ENCODE measurements at regions not wholly inside any gene's neighbourhood (a gene's known extent, or its start where the extent isn't known, plus 50 kb on each side); places are given as distances from the start of the nearest gene placed in this dataset.
"Not testable (repeated sequence)": the region's sequence is repeated elsewhere in the genome, so short reads cannot be mapped to it uniquely, and the experiment has no call there.

GRCh38 chr12:62014330-62014729, 245.9 kb upstream of the USP15 start:
- Mint-ChIP-seq H3K27me3 (peaks cover 10% of the 10 kb centered on the region), H3K4me3 (no peak overlapping the region), H3K27ac (no peak overlapping the region), H3K4me1 (no peaks in the 10 kb centered on the region), H3K9me3 (no peaks in the 10 kb centered on the region)
- ATAC-seq (no peak), DNase-seq (no peak)

DNA sequence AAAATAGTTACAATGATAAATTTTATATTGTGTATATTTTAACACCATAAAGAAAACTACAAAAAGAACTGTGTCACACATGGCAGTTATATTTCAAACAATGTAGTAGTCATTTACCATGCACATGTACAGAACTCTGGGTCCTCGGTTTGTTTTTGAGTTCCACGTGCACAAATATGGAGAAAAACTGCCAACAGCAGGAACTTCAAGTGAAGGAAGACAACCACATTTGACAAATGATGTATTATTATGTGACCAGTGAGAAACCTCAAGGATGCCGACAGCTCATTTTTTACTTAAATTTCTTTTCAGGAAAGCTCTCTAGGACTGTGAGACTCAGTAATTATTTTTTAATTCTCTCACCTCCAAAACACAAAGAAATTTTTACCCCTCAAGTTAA, 244.2 kb upstream of the USP15 start:
- Mint-ChIP-seq H3K27ac (no peak overlapping the region), H3K27me3 (peaks cover 10% of the 10 kb centered on the region), H3K4me1 (no peaks in the 10 kb centered on the region), H3K9me3 (no peaks in the 10 kb centered on the region), H3K4me3 (no peak overlapping the region)
- ATAC-seq (no peak), DNase-seq (no peak)

GRCh38 chr12:62021808-62022207, 238.4 kb upstream of the USP15 start:
- H3K4me3 Mint-ChIP-seq: no peak overlapping the region
- peaks cover 1% of the 10 kb centered on the region for H3K27me3 Mint-ChIP-seq
- no peaks in the 10 kb centered on the region for H3K4me1 Mint-ChIP-seq
- no peak for DNase-seq
- ATAC-seq: no peak
- H3K9me3 Mint-ChIP-seq: no peaks in the 10 kb centered on the region
- no peak overlapping the region for H3K27ac Mint-ChIP-seq

GRCh38 chr12:62028536-62028935, 231.7 kb upstream of the USP15 start:
- Mint-ChIP-seq H3K9me3 (no peaks in the 10 kb centered on the region), H3K27me3 (no peaks in the 10 kb centered on the region), H3K4me3 (no peak overlapping the region), H3K4me1 (no peaks in the 10 kb centered on the region), H3K27ac (no peak overlapping the region)
- DNase-seq (no peak), ATAC-seq (no peak)

DNA sequence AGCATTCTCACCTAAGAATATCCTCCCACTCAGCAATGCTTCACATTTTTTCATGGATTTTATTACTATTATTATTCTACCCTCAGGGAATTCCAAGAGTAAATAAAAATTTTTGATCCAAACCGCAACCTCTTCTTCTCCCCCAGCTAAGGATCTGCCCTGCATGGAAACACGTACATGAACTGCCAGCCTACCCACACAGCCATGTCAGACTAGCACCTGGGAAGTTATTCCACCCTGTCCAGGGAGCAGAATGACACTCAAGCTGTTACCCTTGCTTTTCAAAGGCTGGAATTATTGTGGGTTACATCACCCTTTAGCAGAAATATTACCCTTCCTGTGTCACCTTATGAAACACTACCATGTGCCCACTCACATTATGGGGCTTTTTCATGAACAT, 227.3 kb upstream of the USP15 start:
- no peaks in the 10 kb centered on the region for H3K27me3 Mint-ChIP-seq
- ATAC-seq: no peak
- H3K9me3 Mint-ChIP-seq: no peaks in the 10 kb centered on the region

GRCh38 chr12:62044450-62045135, 215.6 kb upstream of the USP15 start:
- no peak for ATAC-seq
- H3K9me3 Mint-ChIP-seq: peaks cover 0 to 4% of the 10 kb centered on the region in 2 donors
- no peak overlapping the region for H3K4me3 Mint-ChIP-seq
- no peaks in the 10 kb centered on the region for H3K27me3 Mint-ChIP-seq
- H3K4me1 Mint-ChIP-seq: no peaks in the 10 kb centered on the region
- no peak for DNase-seq
- no peak overlapping the region for H3K27ac Mint-ChIP-seq

More for the DNA sequence above, 227.3 kb upstream of the USP15 start:
- H3K4me1 Mint-ChIP-seq: no peaks in the 10 kb centered on the region
- H3K27ac Mint-ChIP-seq: no peak overlapping the region
- DNase-seq: no peak
- no peak overlapping the region for H3K4me3 Mint-ChIP-seq

DNA sequence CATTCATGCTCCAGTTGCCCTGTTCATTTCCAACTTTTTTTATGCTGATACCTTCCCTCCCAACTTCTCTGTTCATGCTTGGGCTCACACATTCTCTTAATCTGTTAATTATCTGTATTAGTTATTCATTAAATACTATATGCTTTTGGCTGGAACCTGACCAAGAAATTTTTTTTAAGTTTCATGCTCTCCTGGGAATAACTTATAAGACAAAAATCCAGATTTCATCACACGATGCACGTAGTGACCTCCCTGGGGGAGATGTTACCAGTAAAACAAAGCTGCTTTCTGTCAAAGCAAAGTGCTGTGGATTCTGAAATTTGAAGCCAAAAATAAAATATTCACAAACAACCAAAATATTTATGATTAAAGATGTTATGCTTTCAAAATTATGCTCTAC, 215.0 kb upstream of the USP15 start:
- Mint-ChIP-seq H3K4me3 (no peak overlapping the region), H3K27me3 (no peaks in the 10 kb centered on the region), H3K9me3 (peaks cover 0 to 4% of the 10 kb centered on the region in 2 donors), H3K27ac (no peak overlapping the region), H3K4me1 (no peaks in the 10 kb centered on the region)
- ATAC-seq: no peak
- no peak for DNase-seq

- ATAC-seq (no peak), DNase-seq (no peak)
- no peaks in the 10 kb centered on the region for H3K27me3 Mint-ChIP-seq
- H3K4me1 Mint-ChIP-seq: no peaks in the 10 kb centered on the region
- H3K27ac Mint-ChIP-seq: peak overlapping the region in 1 of 2 donors; percentile 38
- no peak overlapping the region for H3K4me3 Mint-ChIP-seq
- no peaks in the 10 kb centered on the region for H3K9me3 Mint-ChIP-seq
Measured at GRCh38 chr12:62050785-62051184, 209.4 kb upstream of the USP15 start.

DNA sequence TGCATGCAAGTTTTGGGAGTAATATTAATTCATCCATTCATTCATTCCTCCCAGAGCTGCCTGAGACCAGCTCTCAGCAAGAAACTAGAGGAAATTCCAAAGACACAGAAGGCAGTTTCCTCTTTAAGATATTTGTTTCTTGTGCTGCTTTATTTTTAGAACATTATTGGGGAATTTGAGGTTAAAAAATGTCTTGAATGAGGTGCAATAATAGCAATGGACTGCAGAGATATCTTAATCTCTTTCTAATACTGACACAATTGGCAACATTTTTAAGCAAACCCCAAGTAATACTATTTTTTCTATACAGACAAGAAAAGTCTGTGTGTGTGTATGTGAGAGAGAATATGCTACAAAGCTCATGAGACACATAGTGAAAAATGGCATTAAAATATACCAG, 190.2 kb upstream of the USP15 start:
- ATAC-seq (no peak), DNase-seq (no peak)
- Mint-ChIP-seq H3K4me3 (no peak overlapping the region), H3K4me1 (no peaks in the 10 kb centered on the region), H3K9me3 (no peaks in the 10 kb centered on the region), H3K27ac (no peak overlapping the region), H3K27me3 (peaks cover 7% of the 10 kb centered on the region)

- ATAC-seq, H3K9me3 Mint-ChIP-seq, H3K27ac Mint-ChIP-seq, H3K4me3 Mint-ChIP-seq, DNase-seq, H3K4me1 Mint-ChIP-seq, H3K27me3 Mint-ChIP-seq: not testable (repeated sequence)
Measured at GRCh38 chr12:62073236-62073635, 187.0 kb upstream of the USP15 start.

GRCh38 chr12:62075870-62076269, 184.3 kb upstream of the USP15 start:
- ATAC-seq: no peak
- no peaks in the 10 kb centered on the region for H3K9me3 Mint-ChIP-seq
- no peaks in the 10 kb centered on the region for H3K4me1 Mint-ChIP-seq
- peaks cover 5% of the 10 kb centered on the region for H3K27me3 Mint-ChIP-seq
- H3K27ac Mint-ChIP-seq: no peak overlapping the region
- no peak for DNase-seq
- no peak overlapping the region for H3K4me3 Mint-ChIP-seq

DNA sequence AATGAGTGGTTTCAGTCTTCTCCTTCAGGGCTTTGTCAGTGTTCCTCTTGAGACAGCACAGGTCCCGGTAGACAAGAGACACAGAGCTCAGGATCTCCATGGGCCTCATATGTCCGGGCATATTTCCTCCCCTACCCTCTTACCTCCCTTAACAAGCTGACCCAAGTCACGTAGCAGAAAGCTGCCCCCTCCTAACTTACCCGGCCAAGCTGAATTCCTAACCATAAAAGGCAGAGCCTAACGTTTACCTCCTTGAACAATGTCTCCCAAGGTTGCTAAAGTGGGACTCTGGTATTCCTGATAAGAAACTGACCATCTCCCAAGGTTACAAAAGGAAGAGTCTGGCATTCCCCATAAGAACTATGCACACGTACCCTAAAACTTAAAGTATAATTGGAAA, 182.2 kb upstream of the USP15 start:
- no peaks in the 10 kb centered on the region for H3K4me1 Mint-ChIP-seq
- H3K4me3 Mint-ChIP-seq: no peak overlapping the region
- H3K27me3 Mint-ChIP-seq: no peaks in the 10 kb centered on the region
- no peak overlapping the region for H3K27ac Mint-ChIP-seq
- DNase-seq (no peak), ATAC-seq (no peak)
- no peaks in the 10 kb centered on the region for H3K9me3 Mint-ChIP-seq

GRCh38 chr12:62082448-62082847, 177.8 kb upstream of the USP15 start:
- no peaks in the 10 kb centered on the region for H3K4me1 Mint-ChIP-seq
- ATAC-seq (no peak), DNase-seq (no peak)
- H3K9me3 Mint-ChIP-seq: peaks cover 0 to 7% of the 10 kb centered on the region in 2 donors
- H3K27me3 Mint-ChIP-seq: no peaks in the 10 kb centered on the region
- no peak overlapping the region for H3K27ac Mint-ChIP-seq
- no peak overlapping the region for H3K4me3 Mint-ChIP-seq

DNA sequence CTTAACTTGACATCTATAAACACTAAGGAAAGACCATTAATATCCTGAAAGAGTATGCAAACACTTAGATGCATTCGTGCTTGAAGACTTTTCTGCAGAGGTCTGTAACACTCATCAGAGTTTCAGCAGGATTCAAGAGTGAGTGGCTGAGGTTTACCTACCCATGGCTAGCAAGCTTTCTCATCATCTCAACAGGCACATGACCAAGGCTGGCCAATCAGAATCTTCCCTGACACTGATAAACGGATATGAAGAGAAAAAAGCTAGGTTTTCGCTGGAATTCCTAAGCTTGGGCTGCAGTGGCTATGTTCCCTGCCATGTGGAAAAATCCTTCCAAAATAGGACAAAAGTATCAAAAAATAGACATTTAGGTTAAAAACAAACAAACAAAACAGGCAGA, 162.1 kb upstream of the USP15 start:
- DNase-seq (no peak), ATAC-seq (no peak)
- Mint-ChIP-seq H3K4me3 (no peak overlapping the region), H3K4me1 (no peaks in the 10 kb centered on the region), H3K27ac (no peak overlapping the region), H3K27me3 (no peaks in the 10 kb centered on the region), H3K9me3 (no peaks in the 10 kb centered on the region)

GRCh38 chr12:62103748-62104147, 156.5 kb upstream of the USP15 start:
- no peak overlapping the region for H3K27ac Mint-ChIP-seq
- no peak for DNase-seq
- H3K27me3 Mint-ChIP-seq: no peaks in the 10 kb centered on the region
- no peak overlapping the region for H3K4me3 Mint-ChIP-seq
- H3K9me3 Mint-ChIP-seq: no peaks in the 10 kb centered on the region
- no peak for ATAC-seq
- no peaks in the 10 kb centered on the region for H3K4me1 Mint-ChIP-seq

DNA sequence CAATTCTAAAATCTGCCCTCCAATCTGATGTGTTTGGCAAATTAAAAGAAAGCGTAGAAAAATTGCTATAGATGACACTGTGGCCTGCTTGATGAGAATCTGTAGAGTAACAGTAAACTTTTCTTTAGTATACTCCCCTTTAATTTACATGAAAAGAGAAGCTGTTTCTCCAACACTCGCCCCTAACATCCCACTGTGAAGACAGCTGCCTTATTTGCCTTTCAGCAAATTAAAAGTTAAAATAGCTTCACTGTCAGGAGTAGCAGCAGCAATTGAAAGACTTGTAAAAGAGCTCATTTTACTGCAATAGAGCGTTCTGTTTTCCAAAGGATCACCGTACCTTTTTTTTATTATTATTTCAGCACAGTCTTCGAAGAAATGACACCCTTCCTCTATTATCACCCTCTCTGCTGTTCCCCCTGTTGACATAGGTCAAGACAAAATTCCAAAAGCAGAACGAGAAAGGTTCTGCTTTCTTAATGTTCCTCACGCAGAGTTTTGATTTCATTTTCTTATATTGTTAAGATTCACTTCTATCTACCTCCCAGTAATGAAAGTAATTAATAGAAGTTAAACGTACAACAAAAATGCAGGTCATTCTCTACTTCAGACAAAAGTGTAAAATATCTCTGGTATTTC, 153.5 kb upstream of the USP15 start:
- H3K9me3 Mint-ChIP-seq: peaks cover 2 to 8% of the 10 kb centered on the region in 2 donors
- no peak for DNase-seq
- H3K27ac Mint-ChIP-seq: no peak overlapping the region
- H3K4me3 Mint-ChIP-seq: no peak overlapping the region
- H3K27me3 Mint-ChIP-seq: peaks cover 8% of the 10 kb centered on the region
- ATAC-seq: no peak
- no peaks in the 10 kb centered on the region for H3K4me1 Mint-ChIP-seq
